Colon (tissue), 2 donors: ENCODE measurements at regions not wholly inside any gene's neighbourhood (a gene's known extent, or its start where the extent isn't known, plus 50 kb on each side); places are given as distances from the start of the nearest gene placed in this dataset.

ENCODE experiments used
- FAIRE-seq: peaks from 2 replicates; lab custom pipeline; 2012; peaks lifted over from hg19 to GRCh38; lab: Jason Lieb, UNC
- donor health status: control.
- donor health status: control.

DNA sequence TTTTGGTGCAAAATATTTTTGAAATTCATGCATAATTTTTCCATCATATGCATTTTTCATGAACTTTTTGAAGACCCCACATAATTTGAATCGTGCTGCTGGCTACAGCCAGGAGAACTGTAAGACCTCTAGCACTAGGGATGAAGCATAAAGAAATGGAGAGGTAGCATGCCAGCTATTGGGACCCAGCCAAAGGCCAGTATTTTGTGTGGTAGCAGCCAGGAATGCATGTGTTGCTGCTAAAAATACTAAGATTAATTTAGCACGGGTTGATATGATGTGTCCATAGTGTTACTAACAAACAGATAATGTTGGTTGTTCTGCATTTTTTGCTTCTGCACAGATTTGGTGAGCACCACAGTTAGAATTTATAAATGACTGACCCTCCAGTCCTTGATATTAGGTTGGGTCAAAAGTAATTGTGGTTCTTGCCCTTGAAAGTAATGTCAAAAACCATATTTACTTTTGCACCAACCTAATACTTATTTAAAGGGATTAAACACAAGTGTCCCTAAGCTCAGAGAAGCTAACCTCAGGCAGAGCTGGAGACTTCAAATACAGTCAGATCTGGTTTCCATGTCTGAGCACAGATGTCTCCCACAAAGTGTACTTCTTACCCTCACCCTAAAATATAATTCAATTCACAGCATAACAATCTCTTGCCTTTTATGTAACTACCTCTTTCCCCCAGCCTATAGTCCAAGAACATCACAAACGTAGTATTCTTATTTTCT, 54.1 kb upstream of the NPSR1 start:
- no peak for FAIRE-seq
